H9 (cell line): ENCODE measurements at regions not wholly inside any gene's neighbourhood (a gene's known extent, or its start where the extent isn't known, plus 50 kb on each side); places are given as distances from the start of the nearest gene placed in this dataset.

Source experiments
- DNase-seq: peaks from one replicate; pipeline ENCODE4 v3.0.0-alpha.2; 2017
- H2AFZ ChIP-seq: one replicate; pipeline ENCODE4 v1.6.1; 2013; ENCODE audit warnings: mild to moderate bottlenecking, low read length, control low read depth, moderate library complexity
- H2AK5ac ChIP-seq: 2 replicates; pipeline ENCODE4 v1.6.1; 2013; ENCODE audit warnings: low read length, control low read depth, mixed read lengths; ENCODE audit not compliant: insufficient read length
- H2BK120ac ChIP-seq: one replicate; pipeline ENCODE4 v1.6.1; 2013; ENCODE audit warnings: low read depth, mild to moderate bottlenecking, low read length, control low read depth, inconsistent platforms; ENCODE audit not compliant: poor library complexity, severe bottlenecking
- H2BK12ac ChIP-seq: 2 replicates; pipeline ENCODE4 v1.6.1; 2013; ENCODE audit warnings: low read length, control low read depth, mixed read lengths, low read depth; ENCODE audit not compliant: insufficient read length
- H2BK15ac ChIP-seq: 2 replicates; pipeline ENCODE4 v1.6.1; 2013; ENCODE audit warnings: low read depth, low read length, control low read depth
- H2BK20ac ChIP-seq: one replicate; pipeline ENCODE4 v1.6.1; 2013; ENCODE audit warnings: low read depth, mild to moderate bottlenecking, low read length, control low read depth, inconsistent platforms; ENCODE audit not compliant: poor library complexity, severe bottlenecking
- H2BK5ac ChIP-seq: 2 replicates; pipeline ENCODE4 v1.6.1; 2013; ENCODE audit warnings: low read length, control low read depth, mixed read lengths; ENCODE audit not compliant: insufficient read length
- H3K14ac ChIP-seq: 2 replicates; pipeline ENCODE4 v1.6.1; 2013; ENCODE audit warnings: low read length, control low read depth; ENCODE audit not compliant: insufficient read depth
- H3K18ac ChIP-seq: 2 replicates; pipeline ENCODE4 v1.6.1; 2013; ENCODE audit warnings: low read depth, mild to moderate bottlenecking, mixed read lengths, low read length, control low read depth; ENCODE audit not compliant: insufficient read length
- H3K23ac ChIP-seq: 2 replicates; pipeline ENCODE4 v1.6.1; 2013; ENCODE audit warnings: low read length, control low read depth, mixed read lengths, low read depth; ENCODE audit not compliant: insufficient read length
- H3K23me2 ChIP-seq: 2 replicates; pipeline ENCODE4 v1.6.1; 2013; ENCODE audit warnings: low read depth, mild to moderate bottlenecking, mixed read lengths, low read length, control low read depth; ENCODE audit not compliant: insufficient read length, poor library complexity, severe bottlenecking
- H3K27ac ChIP-seq: 2 replicates; pipeline ENCODE4 v1.5.1; 2013; ENCODE audit warnings: low read length, control low read depth, mixed read lengths, low read depth; ENCODE audit not compliant: insufficient read length
- H3K27me3 ChIP-seq: 2 replicates; pipeline ENCODE4 v1.6.1; 2013; ENCODE audit warnings: low read length, control low read depth, inconsistent platforms; ENCODE audit not compliant: insufficient read depth
- H3K4ac ChIP-seq: 2 replicates; pipeline ENCODE4 v1.6.1; 2013; ENCODE audit warnings: low read depth, mild to moderate bottlenecking, control low read depth, inconsistent platforms, low read length, moderate library complexity
- H3K4me1 ChIP-seq: 2 replicates; pipeline ENCODE4 v1.6.1; 2013; ENCODE audit warnings: low read length, control low read depth, inconsistent platforms; ENCODE audit not compliant: insufficient read depth
- H3K4me2 ChIP-seq: 2 replicates; pipeline ENCODE4 v1.6.1; 2013; ENCODE audit warnings: low read length, control low read depth, mixed read lengths; ENCODE audit not compliant: insufficient read length, insufficient read depth
- H3K56ac ChIP-seq: 2 replicates; pipeline ENCODE4 v1.6.1; 2013; ENCODE audit warnings: low read depth, mild to moderate bottlenecking, mixed read lengths, low read length, control low read depth; ENCODE audit not compliant: insufficient read length
- H3K79me1 ChIP-seq: 2 replicates; pipeline ENCODE4 v1.6.1; 2013; ENCODE audit warnings: low read depth, mild to moderate bottlenecking, moderate library complexity, low read length, control low read depth, inconsistent platforms; ENCODE audit not compliant: insufficient read depth, poor library complexity, severe bottlenecking
- H3K79me2 ChIP-seq: 2 replicates; pipeline ENCODE4 v1.6.1; 2013; ENCODE audit warnings: low read length, control low read depth, inconsistent platforms; ENCODE audit not compliant: insufficient read depth
- H3K9ac ChIP-seq: 2 replicates; pipeline ENCODE4 v1.6.1; 2013; ENCODE audit warnings: low read length, control low read depth, mixed read lengths; ENCODE audit not compliant: insufficient read length; ENCODE audit errors: extremely low read depth
- H3K9me3 ChIP-seq: one replicate; pipeline ENCODE4 v1.6.1; 2013; ENCODE audit warnings: low read depth, low read length, inconsistent platforms; ENCODE audit not compliant: control insufficient read depth
- H3T11ph ChIP-seq: one replicate; pipeline ENCODE4 v1.6.1; 2013; ENCODE audit warnings: mild to moderate bottlenecking, low read length, control low read depth, inconsistent platforms
- H4K20me1 ChIP-seq: one replicate; pipeline ENCODE4 v1.6.1; 2013; ENCODE audit not compliant: control insufficient read depth, insufficient read length, insufficient read depth
- H4K5ac ChIP-seq: 2 replicates; pipeline ENCODE4 v1.6.1; 2013; ENCODE audit warnings: low read depth, mild to moderate bottlenecking, mixed read lengths, low read length, control low read depth; ENCODE audit not compliant: insufficient read length
- H4K8ac ChIP-seq: replicated peaks from 2 replicates; pipeline ENCODE4 v1.6.1; 2013; ENCODE audit warnings: low read length, control low read depth, mixed read lengths, low read depth; ENCODE audit not compliant: insufficient read length
- H4K91ac ChIP-seq: 2 replicates; pipeline ENCODE4 v1.6.1; 2013; ENCODE audit warnings: low read depth, mild to moderate bottlenecking, moderate library complexity, mixed read lengths, low read length, control low read depth; ENCODE audit not compliant: insufficient read length
- H3K27ac Mint-ChIP-seq, 3 experiments: 2 replicates in 2 of 3; 3 replicates in 1 of 3; pipeline ENCODE4 v1.8.0; 2020 to 2021; ENCODE audit warnings: mixed read lengths in 3 of 3, mild to moderate bottlenecking in 1 of 3, moderate library complexity in 1 of 3
- H3K27me3 Mint-ChIP-seq: 2 replicates; pipeline ENCODE4 v1.8.0; 2021; ENCODE audit warnings: low read depth, mild to moderate bottlenecking, moderate library complexity, mixed read lengths
- H3K36me3 Mint-ChIP-seq, 3 experiments: 2 replicates in 2 of 3; 3 replicates in 1 of 3; pipeline ENCODE4 v1.8.0; 2020 to 2021; ENCODE audit warnings: low read depth in 3 of 3, mixed read lengths in 3 of 3; ENCODE audit not compliant: insufficient read depth in 1 of 3
- H3K4me1 Mint-ChIP-seq, 2 experiments: 2 replicates each; pipeline ENCODE4 v1.8.0; 2020; ENCODE audit warnings: mixed read lengths in 2 of 2
- H3K4me3 Mint-ChIP-seq, 2 experiments: 2 replicates in 1 of 2; 3 replicates in 1 of 2; pipeline ENCODE4 v1.8.0; 2020 to 2021; ENCODE audit warnings: mild to moderate bottlenecking in 2 of 2, mixed read lengths in 2 of 2, moderate library complexity in 1 of 2
- H3K9me3 Mint-ChIP-seq, 2 experiments: 2 replicates in 1 of 2; 3 replicates in 1 of 2; pipeline ENCODE4 v1.8.0; 2020; ENCODE audit warnings: mild to moderate bottlenecking in 2 of 2, mixed read lengths in 2 of 2, moderate library complexity in 1 of 2
- WGBS: extraction: QIAGEN DNeasy Blood & Tissue Kit; methylation state at CpG from one replicate; pipeline ENCODE4 v1.1.7; 2013; ENCODE audit warnings: missing lambda C conversion rate, low lambda C conversion rate, mixed read lengths; ENCODE audit not compliant: insufficient read length; ENCODE audit errors: extremely low coverage; 5-methylcytosine and 5-hydroxymethylcytosine counted together
- TF ChIP-seq, protein P1 (sequence below): fragments of 200-600 bp; sonication (generic); conservative IDR thresholded peaks from 3 replicates; pipeline ENCODE4 v1.8.0; 2021; ENCODE audit warnings: antibody characterized with exemption, mild to moderate bottlenecking

DNA sequence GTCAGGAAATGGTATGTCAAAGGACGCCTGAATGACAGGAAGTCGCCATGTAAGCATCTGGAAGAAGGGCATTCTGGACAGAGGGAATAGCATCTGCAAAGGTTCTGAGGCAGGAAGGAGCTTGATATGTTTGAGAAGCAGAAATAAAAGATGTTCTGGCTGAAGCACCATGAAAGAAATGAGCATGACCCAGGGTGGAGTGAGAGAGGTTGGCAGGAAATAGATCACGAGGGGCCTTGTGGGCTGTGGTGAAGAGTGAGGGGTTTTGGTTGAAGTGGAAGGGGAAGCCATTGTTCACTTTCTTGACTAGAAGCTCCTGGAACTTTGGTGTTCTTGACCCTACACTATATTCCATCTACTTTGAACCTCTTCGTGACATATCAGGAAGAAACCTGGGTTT, 99.4 kb upstream of the PARP11 start:
- Mint-ChIP-seq H3K27ac (no peak overlapping the region), H3K4me3 (no peak overlapping the region), H3K9me3 (no peaks in the 10 kb centered on the region; a peak in 1 of 5 replicates), H3K27me3 (peaks cover 3% of the 10 kb centered on the region), H3K36me3 (no peaks in the 10 kb centered on the region), H3K4me1 (peaks cover 5 to 9% of the 10 kb centered on the region in 2 experiments; a peak in 3 of 4 replicates)
- H3K56ac ChIP-seq = no peak overlapping the region
- H4K91ac ChIP-seq = no peak overlapping the region
- no peak overlapping the region for H2BK20ac ChIP-seq
- H3K23ac ChIP-seq = no peak overlapping the region
- H2AK5ac ChIP-seq = no peak overlapping the region
- no peak overlapping the region for H2BK15ac ChIP-seq
- no peaks in the 10 kb centered on the region for H3K23me2 ChIP-seq
- H2BK5ac ChIP-seq = no peak overlapping the region
- no CpG with 5 or more reads among the region's 4 CpGs for WGBS
- H3K14ac ChIP-seq = no peak overlapping the region
- H2BK12ac ChIP-seq = no peak overlapping the region
- H3K9me3 ChIP-seq = no peaks in the 10 kb centered on the region
- no peaks in the 10 kb centered on the region for H3K79me1 ChIP-seq
- no peaks in the 10 kb centered on the region for H3K27me3 ChIP-seq
- peak; percentile 12 for DNase-seq
- H3K4me2 ChIP-seq = no peak overlapping the region
- H2AFZ ChIP-seq = no peak overlapping the region
- H3K4ac ChIP-seq = no peak overlapping the region
- no peak overlapping the region for H3K9ac ChIP-seq
- no peak overlapping the region for H3K18ac ChIP-seq
- no peak overlapping the region for H2BK120ac ChIP-seq
- no peaks in the 10 kb centered on the region for H3K4me1 ChIP-seq
- H3T11ph ChIP-seq = no peak overlapping the region
- no peak overlapping the region for H4K5ac ChIP-seq
- H3K79me2 ChIP-seq = no peaks in the 10 kb centered on the region
- no peak overlapping the region for H4K8ac ChIP-seq
- H4K20me1 ChIP-seq = no peaks in the 10 kb centered on the region
- TF ChIP-seq, protein P1, sequence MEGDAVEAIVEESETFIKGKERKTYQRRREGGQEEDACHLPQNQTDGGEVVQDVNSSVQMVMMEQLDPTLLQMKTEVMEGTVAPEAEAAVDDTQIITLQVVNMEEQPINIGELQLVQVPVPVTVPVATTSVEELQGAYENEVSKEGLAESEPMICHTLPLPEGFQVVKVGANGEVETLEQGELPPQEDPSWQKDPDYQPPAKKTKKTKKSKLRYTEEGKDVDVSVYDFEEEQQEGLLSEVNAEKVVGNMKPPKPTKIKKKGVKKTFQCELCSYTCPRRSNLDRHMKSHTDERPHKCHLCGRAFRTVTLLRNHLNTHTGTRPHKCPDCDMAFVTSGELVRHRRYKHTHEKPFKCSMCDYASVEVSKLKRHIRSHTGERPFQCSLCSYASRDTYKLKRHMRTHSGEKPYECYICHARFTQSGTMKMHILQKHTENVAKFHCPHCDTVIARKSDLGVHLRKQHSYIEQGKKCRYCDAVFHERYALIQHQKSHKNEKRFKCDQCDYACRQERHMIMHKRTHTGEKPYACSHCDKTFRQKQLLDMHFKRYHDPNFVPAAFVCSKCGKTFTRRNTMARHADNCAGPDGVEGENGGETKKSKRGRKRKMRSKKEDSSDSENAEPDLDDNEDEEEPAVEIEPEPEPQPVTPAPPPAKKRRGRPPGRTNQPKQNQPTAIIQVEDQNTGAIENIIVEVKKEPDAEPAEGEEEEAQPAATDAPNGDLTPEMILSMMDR = no peak
- no peak overlapping the region for H3K27ac ChIP-seq
